Hepatocyte (in vitro differentiated cells): ENCODE measurements at regions not wholly inside any gene's neighbourhood (a gene's known extent, or its start where the extent isn't known, plus 50 kb on each side); places are given as distances from the start of the nearest gene placed in this dataset.

Experiments used
- DNase-seq: peaks from one replicate; pipeline ENCODE4 v3.0.0-alpha.2; 2016; ENCODE audit warnings: low spot score
- H2AFZ ChIP-seq: fragments of 200-600 bp; sonication (generic); 2 replicates; pipeline ENCODE4 v1.6.0; 2016; ENCODE audit warnings: antibody characterized with exemption, mild to moderate bottlenecking
- H3K27ac ChIP-seq: fragments of 200-600 bp; sonication (generic); 2 replicates; pipeline ENCODE4 v1.5.1; 2016; ENCODE audit warnings: mild to moderate bottlenecking
- H3K27me3 ChIP-seq: fragments of 200-600 bp; sonication (generic); 2 replicates; pipeline ENCODE4 v1.6.1; 2016
- H3K36me3 ChIP-seq: fragments of 200-600 bp; sonication (generic); replicated peaks from 2 replicates; pipeline ENCODE4 v1.5.1; 2016; ENCODE audit warnings: low read depth; ENCODE audit not compliant: insufficient read depth
- H3K4me1 ChIP-seq: fragments of 200-600 bp; sonication (generic); 2 replicates; pipeline ENCODE4 v1.5.1; 2016; ENCODE audit warnings: mild to moderate bottlenecking, moderate library complexity; ENCODE audit not compliant: insufficient read depth
- H3K4me2 ChIP-seq: fragments of 200-600 bp; sonication (generic); 2 replicates; pipeline ENCODE4 v1.6.0; 2016
- H3K4me3 ChIP-seq: fragments of 200-600 bp; sonication (generic); 2 replicates; pipeline ENCODE4 v1.5.1; 2016; ENCODE audit warnings: mild to moderate bottlenecking
- H3K79me2 ChIP-seq: fragments of 200-600 bp; sonication (generic); 2 replicates; pipeline ENCODE4 v1.6.0; 2017; ENCODE audit warnings: mild to moderate bottlenecking
- H3K9me2 ChIP-seq: fragments of 200-600 bp; sonication (generic); replicated peaks from 2 replicates; pipeline ENCODE4 v1.6.0; 2017; ENCODE audit warnings: mild to moderate bottlenecking; ENCODE audit not compliant: insufficient read depth
- H3K9me3 ChIP-seq: fragments of 200-600 bp; sonication (generic); 2 replicates; pipeline ENCODE4 v1.5.1; 2016; ENCODE audit warnings: low read depth, mild to moderate bottlenecking
- H4K20me1 ChIP-seq: fragments of 200-600 bp; sonication (generic); 2 replicates; pipeline ENCODE4 v1.6.0; 2016; ENCODE audit warnings: mild to moderate bottlenecking; ENCODE audit not compliant: insufficient read depth, poor library complexity, severe bottlenecking
- CTCF ChIP-seq: fragments of 200-600 bp; sonication (generic); IDR thresholded peaks from 2 replicates; pipeline ENCODE4 v1.5.1; 2016; ENCODE audit warnings: antibody characterized with exemption, mild to moderate bottlenecking; ENCODE audit not compliant: poor library complexity
- EZH2 ChIP-seq: fragments of 200-600 bp; sonication (generic); IDR thresholded peaks from 2 replicates; pipeline ENCODE4 v1.6.1; 2016; ENCODE audit warnings: antibody characterized with exemption, mild to moderate bottlenecking, borderline replicate concordance
- EZH2phosphoT487 ChIP-seq: fragments of 200-600 bp; sonication (generic); IDR thresholded peaks from one replicate; pipeline ENCODE4 v1.6.1; 2018; ENCODE audit warnings: antibody characterized with exemption, mild to moderate bottlenecking, low read depth, moderate library complexity; ENCODE audit not compliant: unreplicated experiment, severe bottlenecking
- WGBS: methylation state at CpG from one replicate; pipeline ENCODE4 v1.1.6; 2016; ENCODE audit warnings: low lambda C conversion rate; ENCODE audit errors: missing lambda C conversion rate; 5-methylcytosine and 5-hydroxymethylcytosine counted together

- Histone ChIP-seq H3K4me3 (no peak overlapping the region), H3K79me2 (no peaks in the 10 kb centered on the region), H3K4me2 (no peak overlapping the region), H3K36me3 (no peaks in the 10 kb centered on the region), H4K20me1 (no peaks in the 10 kb centered on the region), H3K27me3 (no peaks in the 10 kb centered on the region), H3K9me3 (no peaks in the 10 kb centered on the region), H2AFZ (no peak overlapping the region), H3K4me1 (no peaks in the 10 kb centered on the region), H3K27ac (no peak overlapping the region), H3K9me2 (no peaks in the 10 kb centered on the region)
- TF ChIP-seq CTCF: peak; percentile 31
- no peak for TF ChIP-seq EZH2
- no peak for DNase-seq
These were observed 594.6 kb downstream of the ADCYAP1 start for GRCh38 chr18:1499265-1499664.

GRCh38 chr18:1503847-1504246 lies 599.2 kb downstream of the ADCYAP1 start:
- no peaks in the 10 kb centered on the region for H3K27me3 ChIP-seq
- no peaks in the 10 kb centered on the region for H3K79me2 ChIP-seq
- H4K20me1 ChIP-seq: no peaks in the 10 kb centered on the region
- no peak overlapping the region for H3K4me2 ChIP-seq
- no peak for DNase-seq
- WGBS: 88% methylated on average over 4 of the region's 4 CpGs
- TF ChIP-seq EZH2phosphoT487 (no peak), CTCF (no peak), EZH2 (no peak)
- H3K9me3 ChIP-seq: no peaks in the 10 kb centered on the region
- H3K4me1 ChIP-seq: no peaks in the 10 kb centered on the region
- H2AFZ ChIP-seq: no peak overlapping the region
- H3K9me2 ChIP-seq: no peaks in the 10 kb centered on the region
- no peaks in the 10 kb centered on the region for H3K36me3 ChIP-seq
- H3K4me3 ChIP-seq: no peak overlapping the region
- no peak overlapping the region for H3K27ac ChIP-seq

- no peak overlapping the region for H3K4me3 ChIP-seq
- no peak overlapping the region for H3K27ac ChIP-seq
- no peak overlapping the region for H2AFZ ChIP-seq
- H3K4me1 ChIP-seq: no peaks in the 10 kb centered on the region
- H3K27me3 ChIP-seq: no peaks in the 10 kb centered on the region
- H3K4me2 ChIP-seq: no peak overlapping the region
- WGBS: 65% methylated on average over 1 of the region's 1 CpG
- H3K9me3 ChIP-seq: no peaks in the 10 kb centered on the region
- H3K36me3 ChIP-seq: no peaks in the 10 kb centered on the region
- TF ChIP-seq CTCF (no peak), EZH2 (no peak), EZH2phosphoT487 (no peak)
- no peak for DNase-seq
- no peaks in the 10 kb centered on the region for H4K20me1 ChIP-seq
- H3K9me2 ChIP-seq: no peaks in the 10 kb centered on the region
- H3K79me2 ChIP-seq: no peaks in the 10 kb centered on the region
These were observed 601.2 kb downstream of the ADCYAP1 start for GRCh38 chr18:1505856-1506255.

GRCh38 chr18:1510542-1511179 lies 606.0 kb downstream of the ADCYAP1 start:
- Histone ChIP-seq H3K4me1 (no peaks in the 10 kb centered on the region), H3K27ac (no peak overlapping the region), H4K20me1 (no peaks in the 10 kb centered on the region), H3K79me2 (no peaks in the 10 kb centered on the region), H3K9me2 (no peaks in the 10 kb centered on the region), H3K9me3 (no peaks in the 10 kb centered on the region), H3K4me3 (no peak overlapping the region), H3K4me2 (no peak overlapping the region), H2AFZ (no peak overlapping the region), H3K27me3 (no peaks in the 10 kb centered on the region), H3K36me3 (no peaks in the 10 kb centered on the region)
- no peak for DNase-seq
- no peak for TF ChIP-seq CTCF
- no peak for TF ChIP-seq EZH2phosphoT487
- no peak for TF ChIP-seq EZH2
- WGBS: 89% methylated on average over 4 of the region's 4 CpGs
